ENCODE measurements at regions not wholly inside any gene's neighbourhood (a gene's known extent, or its start where the extent isn't known, plus 50 kb on each side); places are given as distances from the start of the nearest gene placed in this dataset.

- no peak for DNase-seq (ENCODE audit: low read depth in 2 of 2)
Observed at GRCh38 chr14:100438678-100439592, 115.8 kb downstream of the SLC25A47 start.

- DNase-seq (ENCODE audit: low read depth in 2 of 2), result no peak
Observed at GRCh38 chr14:100439781-100440180, 116.6 kb downstream of the SLC25A47 start.

GRCh38 chr14:100440207-100440631 is 117.1 kb downstream of the SLC25A47 start:
- no peak for DNase-seq (ENCODE audit: low read depth in 2 of 2)

- DNase-seq (ENCODE audit: low read depth in 2 of 2), result no peak
Observed at GRCh38 chr14:100440758-100441203, 117.6 kb downstream of the SLC25A47 start.

- no peak for DNase-seq (ENCODE audit: low read depth in 2 of 2)
Observed at GRCh38 chr14:100441271-100441947, 118.3 kb downstream of the SLC25A47 start.

- DNase-seq (ENCODE audit: low read depth in 2 of 2), result no peak
Observed at GRCh38 chr14:100442036-100442435, 118.9 kb downstream of the SLC25A47 start.

- no peak for DNase-seq (ENCODE audit: low read depth in 2 of 2)
Observed at GRCh38 chr14:100442498-100443490, 119.7 kb downstream of the SLC25A47 start.

GRCh38 chr14:100443603-100444002 is 120.5 kb downstream of the SLC25A47 start:
- DNase-seq (ENCODE audit: low read depth in 2 of 2), result peak in 1 of 2 experiments; percentile 17

- no peak for DNase-seq (ENCODE audit: low read depth in 2 of 2)
Observed at GRCh38 chr14:100445436-100446088, 122.4 kb downstream of the SLC25A47 start.

- no peak for DNase-seq (ENCODE audit: low read depth in 2 of 2)
Observed at GRCh38 chr14:100446572-100446971, 123.4 kb downstream of the SLC25A47 start.

GRCh38 chr14:100448376-100448775 is 125.2 kb downstream of the SLC25A47 start:
- DNase-seq (ENCODE audit: low read depth in 2 of 2), result no peak

- no peak for DNase-seq (ENCODE audit: low read depth in 2 of 2)
Observed at GRCh38 chr14:100449225-100449987, 126.3 kb downstream of the SLC25A47 start.

GRCh38 chr14:100450049-100450448 is 126.9 kb downstream of the SLC25A47 start:
- no peak for DNase-seq (ENCODE audit: low read depth in 2 of 2)

GRCh38 chr14:100450736-100451135 is 127.6 kb downstream of the SLC25A47 start:
- DNase-seq (ENCODE audit: low read depth in 2 of 2), result no peak

GRCh38 chr14:100451264-100451663 is 128.1 kb downstream of the SLC25A47 start:
- no peak for DNase-seq (ENCODE audit: low read depth in 2 of 2)

- no peak for DNase-seq (ENCODE audit: low read depth in 2 of 2)
Observed at GRCh38 chr14:100453930-100454329, 130.8 kb downstream of the SLC25A47 start.

- no peak for DNase-seq (ENCODE audit: low read depth in 2 of 2)
Observed at GRCh38 chr14:100454437-100454836, 131.3 kb downstream of the SLC25A47 start.

GRCh38 chr14:100463937-100464336 is 123.3 kb downstream of the BEGAIN start:
- DNase-seq (ENCODE audit: low read depth in 2 of 2), result no peak

- no peak for DNase-seq (ENCODE audit: low read depth in 2 of 2)
Observed at GRCh38 chr14:100466111-100466856, 120.9 kb downstream of the BEGAIN start.

Measured in fibroblast of skin of left biceps (primary cell).